GM23248 (cell line): ENCODE measurements at regions not wholly inside any gene's neighbourhood (a gene's known extent, or its start where the extent isn't known, plus 50 kb on each side); places are given as distances from the start of the nearest gene placed in this dataset.
"Not testable (repeated sequence)": the region's sequence is repeated elsewhere in the genome, so short reads cannot be mapped to it uniquely, and the experiment has no call there.

Experiments used
- EZH2 ChIP-seq: fragments of 200-600 bp; sonication (generic); IDR thresholded peaks from 2 replicates; pipeline ENCODE4 v1.6.1; 2018; ENCODE audit warnings: antibody characterized with exemption, mild to moderate bottlenecking; ENCODE audit not compliant: insufficient read depth, poor library complexity, severe bottlenecking
- EZH2phosphoT487 ChIP-seq: fragments of 200-600 bp; sonication (generic); IDR thresholded peaks from 2 replicates; pipeline ENCODE4 v1.6.1; 2018; ENCODE audit warnings: antibody characterized with exemption, moderate library complexity, mild to moderate bottlenecking, low read depth; ENCODE audit not compliant: insufficient read depth

DNA sequence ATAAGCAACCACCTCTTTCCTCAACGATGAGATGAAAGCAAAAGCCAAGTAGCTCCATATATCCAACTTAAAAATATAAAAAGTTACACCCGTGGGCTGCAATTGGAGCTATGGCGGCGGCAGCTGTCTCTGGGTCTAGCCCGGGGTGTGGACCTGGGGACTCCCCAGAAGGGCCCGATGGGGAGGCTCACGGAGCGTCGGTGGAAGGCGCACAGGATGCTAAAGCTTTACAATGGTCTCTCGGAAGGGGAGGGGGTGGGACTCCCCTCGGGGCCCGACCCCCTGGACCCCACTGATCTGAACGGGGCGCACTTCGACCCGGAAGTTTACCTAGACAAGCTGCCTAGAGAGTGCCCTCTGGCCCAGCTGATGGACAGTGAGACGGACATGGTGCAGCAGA, 118.7 kb upstream of the HMX1 start:
- not testable (repeated sequence) for TF ChIP-seq EZH2phosphoT487, EZH2
